ENCODE measurements at regions not wholly inside any gene's neighbourhood (a gene's known extent, or its start where the extent isn't known, plus 50 kb on each side); places are given as distances from the start of the nearest gene placed in this dataset.

DNA sequence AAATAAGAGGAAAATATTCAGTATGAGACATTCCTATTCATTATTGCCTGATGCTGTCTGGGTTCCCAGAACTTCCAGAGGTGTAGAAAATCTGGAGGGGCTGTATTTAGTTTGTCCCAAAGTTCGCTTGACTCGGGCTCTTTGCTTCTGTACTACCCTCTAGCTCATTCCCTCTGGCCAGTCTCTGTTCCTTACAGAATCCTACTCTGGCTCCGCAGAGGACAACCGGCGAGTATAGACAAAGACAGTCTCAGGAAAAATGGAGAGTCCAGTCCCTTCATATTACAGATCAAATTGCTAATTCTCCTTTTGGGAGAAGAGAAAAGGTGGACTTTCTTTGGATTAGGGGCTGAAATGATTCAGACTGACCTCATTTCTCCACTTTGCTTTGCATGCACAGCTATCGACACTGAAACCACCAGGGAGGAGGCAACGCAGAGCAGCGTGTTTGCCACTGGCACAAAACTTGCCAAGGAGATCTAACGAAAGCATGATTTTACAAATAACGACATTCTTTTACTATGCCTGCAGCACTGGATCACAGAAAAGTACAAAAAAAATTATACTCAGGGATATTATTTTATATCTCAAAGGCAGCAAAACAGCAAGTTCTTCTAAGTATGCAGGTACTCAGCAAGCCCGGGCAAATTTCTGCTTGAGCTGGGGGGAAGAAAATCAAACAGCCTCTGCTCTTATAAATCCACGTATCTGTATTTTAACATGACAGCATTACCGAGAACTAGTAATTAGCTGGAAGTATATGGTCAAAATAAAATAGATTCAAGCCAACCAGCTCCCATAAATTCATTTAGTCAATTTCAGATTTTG is 279.7 kb downstream of the NPR3 start:
- Mint-ChIP-seq H3K27me3 (ENCODE audit: insufficient read depth, unreplicated experiment) (no peaks in the 10 kb centered on the region), H3K4me3 (ENCODE audit: unreplicated experiment) (no peak overlapping the region), H3K27ac (ENCODE audit: low read depth, unreplicated experiment) (peak overlapping the region; percentile 50), H3K9me3 (ENCODE audit: unreplicated experiment) (no peaks in the 10 kb centered on the region), H3K4me1 (ENCODE audit: insufficient read depth, unreplicated experiment) (peaks cover 5% of the 10 kb centered on the region), H3K36me3 (ENCODE audit: insufficient read depth, unreplicated experiment) (no peaks in the 10 kb centered on the region)
- no TSS peak for BruUV-seq (replicated peaks)
- TF ChIP-seq CTCF (IDR thresholded peaks at IDR 0.05; ENCODE audit: unreplicated experiment) = no peak
- ChIA-PET CTCF (interaction anchor here (0.5 kb wide), 1 partner anchor 163 kb away, joined by 3 read pairs; no protein-coding TSS in a partner anchor), POLR2A (interaction anchor here (0.7 to 0.9 kb wide), 3 partner anchors 18 to 71 kb away, joined by 3 read pairs; no protein-coding TSS in a partner anchor)
- intact Hi-C loops (cut with micrococcal nuclease) = no loop called here
- no peak for DNase-seq (ENCODE audit: unreplicated experiment)

- Mint-ChIP-seq H3K36me3 (ENCODE audit: insufficient read depth, unreplicated experiment) (no peaks in the 10 kb centered on the region), H3K4me1 (ENCODE audit: insufficient read depth, unreplicated experiment) (peaks cover 5% of the 10 kb centered on the region)
- no peak for DNase-seq (ENCODE audit: unreplicated experiment)
Observed at GRCh38 chr5:32991421-32991815, 280.3 kb downstream of the NPR3 start.

DNA sequence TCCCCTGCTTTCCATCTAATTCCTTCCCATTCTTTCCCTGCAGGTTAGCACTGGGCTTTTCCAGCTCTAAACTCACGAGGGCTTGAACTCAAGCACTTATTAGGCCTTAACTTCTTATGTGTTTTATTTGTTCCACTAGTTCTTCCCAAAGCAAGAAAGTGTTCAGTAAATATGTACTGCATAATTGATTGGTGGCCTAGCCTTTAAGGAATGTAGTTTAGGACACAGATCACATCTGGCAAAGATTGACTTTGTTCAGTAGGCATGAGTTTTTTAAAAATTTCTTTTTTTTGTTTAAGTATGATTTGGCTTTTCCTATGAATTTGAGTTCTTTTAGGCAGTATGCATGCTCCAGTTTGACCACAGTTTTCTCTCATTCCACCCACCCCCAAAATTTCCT is 285.2 kb downstream of the NPR3 start:
- POLR2A ChIA-PET = interaction anchor here (0.6 kb wide), 1 partner anchor 429 kb away, joined by 3 read pairs; no protein-coding TSS in a partner anchor
- no peak for TF ChIP-seq CTCF (IDR thresholded peaks at IDR 0.05; ENCODE audit: unreplicated experiment)
- intact Hi-C loops (cut with micrococcal nuclease) = no loop called here
- Mint-ChIP-seq H3K36me3 (ENCODE audit: insufficient read depth, unreplicated experiment) (no peaks in the 10 kb centered on the region), H3K9me3 (ENCODE audit: unreplicated experiment) (peaks cover 12% of the 10 kb centered on the region), H3K4me1 (ENCODE audit: insufficient read depth, unreplicated experiment) (peaks cover 4% of the 10 kb centered on the region), H3K27ac (ENCODE audit: low read depth, unreplicated experiment) (no peak overlapping the region), H3K27me3 (ENCODE audit: insufficient read depth, unreplicated experiment) (no peaks in the 10 kb centered on the region), H3K4me3 (ENCODE audit: unreplicated experiment) (no peak overlapping the region)
- no TSS peak for BruUV-seq (replicated peaks)
- CTCF ChIA-PET = interaction anchor here (0.6 kb wide), 1 partner anchor 181 kb away, joined by 3 read pairs; no protein-coding TSS in a partner anchor
- DNase-seq (ENCODE audit: unreplicated experiment) = no peak

More at GRCh38 chr5:32991421-32991815, 280.3 kb downstream of the NPR3 start:
- ChIA-PET POLR2A (interaction anchor here (0.7 kb wide), 1 partner anchor 43 kb away, joined by 3 read pairs; no protein-coding TSS in a partner anchor), CTCF (interaction anchor here (0.5 kb wide), 1 partner anchor 162 kb away, joined by 3 read pairs; no protein-coding TSS in a partner anchor)
- peak overlapping the region; percentile 50 for H3K27ac Mint-ChIP-seq (ENCODE audit: low read depth, unreplicated experiment)
- intact Hi-C loops (cut with micrococcal nuclease) = no loop called here
- no peak for TF ChIP-seq CTCF (IDR thresholded peaks at IDR 0.05; ENCODE audit: unreplicated experiment)
- H3K4me3 Mint-ChIP-seq (ENCODE audit: unreplicated experiment) = no peak overlapping the region
- no peaks in the 10 kb centered on the region for H3K27me3 Mint-ChIP-seq (ENCODE audit: insufficient read depth, unreplicated experiment)
- BruUV-seq (replicated peaks) = no TSS peak
- H3K9me3 Mint-ChIP-seq (ENCODE audit: unreplicated experiment) = no peaks in the 10 kb centered on the region

DNA sequence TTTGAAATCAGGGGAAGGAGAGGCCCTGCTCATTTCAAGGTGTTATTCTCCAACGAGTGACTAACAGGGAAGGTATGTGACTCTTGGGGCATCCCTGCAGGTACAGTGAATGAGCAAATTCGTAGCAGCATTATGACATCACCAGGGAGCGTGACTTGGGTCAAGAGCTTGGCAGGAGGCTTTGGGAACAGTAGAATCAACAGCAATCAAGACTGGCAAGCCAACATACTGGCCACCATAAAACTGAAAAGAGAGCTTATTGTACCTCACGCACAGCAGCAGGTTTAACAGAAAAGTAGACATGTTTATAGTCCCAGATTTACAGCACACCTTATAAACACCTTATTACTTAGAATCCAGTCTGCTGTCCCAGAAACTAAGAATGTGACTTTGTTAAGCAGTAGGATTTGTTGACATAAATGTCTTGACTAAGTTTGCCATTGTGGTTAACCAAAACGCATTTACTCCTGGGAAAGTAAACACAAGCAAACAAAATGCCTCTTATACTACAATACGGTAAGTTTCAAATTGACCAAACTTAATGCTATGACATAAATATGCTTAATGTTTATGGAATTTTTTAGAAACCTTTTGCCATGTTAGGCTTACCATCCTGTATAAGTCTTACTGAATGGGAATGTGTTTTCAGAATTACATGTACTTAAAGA is 297.8 kb downstream of the NPR3 start:
- POLR2A ChIA-PET = interaction anchor here (0.8 to 1.1 kb wide), 4 partner anchors 14 to 73 kb away, joined by 3 to 4 read pairs (median 4); no protein-coding TSS in a partner anchor
- H3K27ac Mint-ChIP-seq (ENCODE audit: low read depth, unreplicated experiment) = no peak overlapping the region
- H3K36me3 Mint-ChIP-seq (ENCODE audit: insufficient read depth, unreplicated experiment) = peaks cover 5% of the 10 kb centered on the region
- no TSS peak for BruUV-seq (replicated peaks)
- H3K27me3 Mint-ChIP-seq (ENCODE audit: insufficient read depth, unreplicated experiment) = no peaks in the 10 kb centered on the region
- H3K9me3 Mint-ChIP-seq (ENCODE audit: unreplicated experiment) = peaks cover 4% of the 10 kb centered on the region
- peaks cover 19% of the 10 kb centered on the region for H3K4me1 Mint-ChIP-seq (ENCODE audit: insufficient read depth, unreplicated experiment)
- intact Hi-C loops (cut with micrococcal nuclease) = no loop called here
- CTCF ChIA-PET = interaction anchor here (0.7 to 1.2 kb wide), 3 partner anchors 14 to 157 kb away, joined by 3 read pairs; no protein-coding TSS in a partner anchor
- DNase-seq (ENCODE audit: unreplicated experiment) = peak; percentile 70
- TF ChIP-seq CTCF (IDR thresholded peaks at IDR 0.05; ENCODE audit: unreplicated experiment) = no peak
- H3K4me3 Mint-ChIP-seq (ENCODE audit: unreplicated experiment) = no peak overlapping the region
